ENCODE measurements at regions not wholly inside any gene's neighbourhood (a gene's known extent, or its start where the extent isn't known, plus 50 kb on each side); places are given as distances from the start of the nearest gene placed in this dataset.

GRCh38 chr2:144274131-144274530 lies 245.8 kb downstream of the ZEB2 start:
- no peak for TF ChIP-seq ZNF274 (IDR thresholded peaks at IDR 0.05; ENCODE audit: low read depth, low read length)
- no peak for TF ChIP-seq YY1 (IDR thresholded peaks at IDR 0.05; ENCODE audit: insufficient read depth, insufficient read length)
- TF ChIP-seq SUZ12 (IDR thresholded peaks at IDR 0.05; ENCODE audit: extremely low read depth, insufficient read depth, insufficient read length) = no peak

All from NT2/D1 (cell line).